Glutamatergic neuron (in vitro differentiated cells): ENCODE measurements at regions not wholly inside any gene's neighbourhood (a gene's known extent, or its start where the extent isn't known, plus 50 kb on each side); places are given as distances from the start of the nearest gene placed in this dataset.

Experiments
- DNase-seq: peaks from one replicate; pipeline ENCODE4 v3.0.0; 2022
- H3K27ac Mint-ChIP-seq: one replicate; pipeline ENCODE4 v1.8.0; 2020; ENCODE audit warnings: mild to moderate bottlenecking, mixed read lengths, inconsistent platforms; ENCODE audit not compliant: unreplicated experiment
- H3K27me3 Mint-ChIP-seq: one replicate; pipeline ENCODE4 v1.8.0; 2020; ENCODE audit warnings: mild to moderate bottlenecking, moderate library complexity, mixed read lengths, inconsistent platforms; ENCODE audit not compliant: unreplicated experiment
- H3K36me3 Mint-ChIP-seq: one replicate; pipeline ENCODE4 v1.8.0; 2020; ENCODE audit warnings: mild to moderate bottlenecking, mixed read lengths, inconsistent platforms; ENCODE audit not compliant: unreplicated experiment
- H3K4me1 Mint-ChIP-seq: one replicate; pipeline ENCODE4 v1.8.0; 2020; ENCODE audit warnings: mild to moderate bottlenecking, low read depth, mixed read lengths, inconsistent platforms; ENCODE audit not compliant: unreplicated experiment
- H3K4me3 Mint-ChIP-seq: one replicate; pipeline ENCODE4 v1.8.0; 2020; ENCODE audit warnings: mild to moderate bottlenecking, mixed read lengths, inconsistent platforms; ENCODE audit not compliant: unreplicated experiment
- H3K9me3 Mint-ChIP-seq: one replicate; pipeline ENCODE4 v1.8.0; 2020; ENCODE audit warnings: mild to moderate bottlenecking, moderate library complexity, mixed read lengths, inconsistent platforms; ENCODE audit not compliant: unreplicated experiment
- TF ChIP-seq, protein P1 (sequence below): fragments of 200-600 bp; sonication (generic); IDR thresholded peaks from one replicate; pipeline ENCODE4 v1.5.0; 2021; ENCODE audit not compliant: partially characterized antibody, unreplicated experiment

DNA sequence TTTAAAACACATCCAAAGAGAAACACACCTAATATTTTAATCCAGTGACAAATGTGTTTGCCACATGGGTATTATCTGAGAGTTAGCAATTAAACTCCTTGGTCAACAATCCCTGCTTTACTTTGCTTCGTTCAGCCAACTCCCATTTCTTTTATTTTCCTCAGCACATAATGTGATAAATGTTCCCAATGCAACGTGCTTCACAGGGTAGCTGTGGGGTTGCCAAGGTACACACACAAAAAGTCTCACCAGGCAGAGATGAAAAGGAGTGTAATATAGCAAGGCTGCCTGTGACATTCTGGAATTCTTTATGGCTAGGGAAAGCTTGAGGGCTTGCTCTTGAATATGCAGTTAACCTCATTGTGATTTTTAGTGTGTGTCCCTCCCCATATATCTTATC, 208.0 kb upstream of the DIO2 start:
- TF ChIP-seq, protein P1, sequence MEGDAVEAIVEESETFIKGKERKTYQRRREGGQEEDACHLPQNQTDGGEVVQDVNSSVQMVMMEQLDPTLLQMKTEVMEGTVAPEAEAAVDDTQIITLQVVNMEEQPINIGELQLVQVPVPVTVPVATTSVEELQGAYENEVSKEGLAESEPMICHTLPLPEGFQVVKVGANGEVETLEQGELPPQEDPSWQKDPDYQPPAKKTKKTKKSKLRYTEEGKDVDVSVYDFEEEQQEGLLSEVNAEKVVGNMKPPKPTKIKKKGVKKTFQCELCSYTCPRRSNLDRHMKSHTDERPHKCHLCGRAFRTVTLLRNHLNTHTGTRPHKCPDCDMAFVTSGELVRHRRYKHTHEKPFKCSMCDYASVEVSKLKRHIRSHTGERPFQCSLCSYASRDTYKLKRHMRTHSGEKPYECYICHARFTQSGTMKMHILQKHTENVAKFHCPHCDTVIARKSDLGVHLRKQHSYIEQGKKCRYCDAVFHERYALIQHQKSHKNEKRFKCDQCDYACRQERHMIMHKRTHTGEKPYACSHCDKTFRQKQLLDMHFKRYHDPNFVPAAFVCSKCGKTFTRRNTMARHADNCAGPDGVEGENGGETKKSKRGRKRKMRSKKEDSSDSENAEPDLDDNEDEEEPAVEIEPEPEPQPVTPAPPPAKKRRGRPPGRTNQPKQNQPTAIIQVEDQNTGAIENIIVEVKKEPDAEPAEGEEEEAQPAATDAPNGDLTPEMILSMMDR, result no peak

DNA sequence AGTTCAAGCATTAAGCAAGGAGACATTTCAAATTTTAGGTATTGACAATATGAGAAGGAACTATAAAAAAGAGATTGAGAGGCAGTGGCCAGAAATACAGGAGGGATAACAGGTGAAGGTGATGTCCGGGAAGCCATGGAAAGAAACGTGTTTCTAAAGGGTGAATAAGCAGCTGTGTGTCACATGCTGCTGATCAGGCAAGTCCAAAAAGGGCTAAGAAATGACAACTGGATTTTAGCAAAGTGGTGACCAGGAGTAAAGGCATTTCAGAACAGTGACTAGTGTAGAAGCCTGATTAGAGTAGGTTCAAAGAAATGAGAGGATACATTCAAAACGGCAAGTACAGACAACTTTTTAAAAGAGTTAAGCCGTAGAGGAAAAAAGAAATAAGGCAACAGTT, 204.3 kb upstream of the DIO2 start:
- Mint-ChIP-seq H3K4me1 (no peaks in the 10 kb centered on the region), H3K36me3 (no peaks in the 10 kb centered on the region), H3K9me3 (no peaks in the 10 kb centered on the region), H3K27me3 (no peaks in the 10 kb centered on the region), H3K4me3 (no peak overlapping the region), H3K27ac (no peak overlapping the region)
- DNase-seq, result no peak
- TF ChIP-seq, protein P1, result no peak

More for the DNA sequence above, 208.0 kb upstream of the DIO2 start:
- no peak for DNase-seq
- Mint-ChIP-seq H3K9me3 (no peaks in the 10 kb centered on the region), H3K27me3 (no peaks in the 10 kb centered on the region), H3K27ac (no peak overlapping the region), H3K4me1 (no peaks in the 10 kb centered on the region), H3K36me3 (no peaks in the 10 kb centered on the region), H3K4me3 (no peak overlapping the region)

DNA sequence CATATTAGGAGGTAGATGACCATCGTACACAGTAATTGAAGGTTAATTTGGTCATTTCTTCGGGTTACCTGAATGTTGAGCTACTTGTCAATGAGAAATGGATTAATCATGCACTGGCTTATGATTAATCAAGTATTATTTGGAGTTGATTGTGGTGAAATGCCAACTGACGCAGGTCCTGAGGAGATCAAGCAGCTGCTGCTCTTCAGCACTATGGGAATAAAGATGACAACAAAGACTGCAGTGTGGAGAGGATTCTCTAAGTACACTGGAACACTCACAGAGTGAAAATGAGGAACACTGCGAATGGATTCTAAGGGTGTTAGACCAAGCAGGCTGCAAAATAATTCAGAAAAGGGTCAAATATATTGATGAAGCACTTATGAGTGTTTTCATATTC, 202.8 kb upstream of the DIO2 start:
- DNase-seq, result no peak
- TF ChIP-seq, protein P1, result no peak
- no peak overlapping the region for H3K27ac Mint-ChIP-seq
- H3K27me3 Mint-ChIP-seq, result peaks cover 2% of the 10 kb centered on the region
- no peak overlapping the region for H3K4me3 Mint-ChIP-seq
- peaks cover 2% of the 10 kb centered on the region for H3K9me3 Mint-ChIP-seq
- H3K36me3 Mint-ChIP-seq, result no peaks in the 10 kb centered on the region
- no peaks in the 10 kb centered on the region for H3K4me1 Mint-ChIP-seq

DNA sequence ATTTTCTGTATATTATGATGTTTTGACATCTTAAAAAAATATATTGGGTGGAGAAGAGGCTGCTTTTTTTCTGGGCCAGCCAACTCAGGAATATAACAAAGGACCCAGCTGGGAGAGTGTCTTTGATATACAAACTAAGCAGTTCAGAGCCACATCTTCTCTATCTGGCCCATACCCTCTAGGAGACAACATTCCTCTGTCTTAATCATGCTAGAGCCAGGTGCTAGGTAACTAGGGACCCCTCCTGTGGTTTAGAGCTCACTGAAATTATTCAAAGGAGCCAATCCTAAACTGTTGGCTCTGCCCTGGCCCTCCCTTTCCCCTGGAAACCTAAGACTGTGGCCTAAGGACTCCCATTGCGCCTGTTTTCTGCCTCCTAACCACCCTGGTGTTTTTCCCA, 193.1 kb upstream of the DIO2 start:
- Mint-ChIP-seq H3K27me3 (peaks cover 2% of the 10 kb centered on the region), H3K4me3 (no peak overlapping the region), H3K27ac (no peak overlapping the region), H3K36me3 (no peaks in the 10 kb centered on the region), H3K9me3 (no peaks in the 10 kb centered on the region), H3K4me1 (no peaks in the 10 kb centered on the region)
- DNase-seq, result no peak
- TF ChIP-seq, protein P1, result no peak

DNA sequence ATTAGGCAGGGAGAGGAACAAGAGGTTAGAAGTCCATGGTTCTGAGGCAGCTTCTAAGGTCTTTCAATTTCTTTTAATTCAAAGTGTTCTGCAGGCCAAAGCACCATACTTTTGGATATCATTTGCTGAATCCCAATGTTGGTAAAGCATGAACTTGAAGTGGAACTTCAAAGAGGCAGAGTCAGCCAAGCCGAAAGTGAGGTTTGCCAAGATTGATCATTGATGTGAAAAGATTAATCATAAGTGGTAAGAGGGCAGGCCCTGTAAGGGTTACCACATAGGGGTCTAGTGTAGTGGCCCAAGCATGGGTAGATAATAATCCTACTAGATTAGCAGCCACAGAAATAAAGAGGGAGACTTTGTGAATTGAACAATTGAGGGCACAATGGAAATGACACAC, 191.7 kb upstream of the DIO2 start:
- H3K27ac Mint-ChIP-seq, result no peak overlapping the region
- DNase-seq, result no peak

More for the DNA sequence above, 191.7 kb upstream of the DIO2 start:
- peaks cover 2% of the 10 kb centered on the region for H3K36me3 Mint-ChIP-seq
- no peak overlapping the region for H3K4me3 Mint-ChIP-seq
- H3K4me1 Mint-ChIP-seq, result no peaks in the 10 kb centered on the region
- TF ChIP-seq, protein P1, result no peak
- H3K9me3 Mint-ChIP-seq, result no peaks in the 10 kb centered on the region
- peaks cover 2% of the 10 kb centered on the region for H3K27me3 Mint-ChIP-seq
